WTC11 (cell line): ENCODE measurements at regions not wholly inside any gene's neighbourhood (a gene's known extent, or its start where the extent isn't known, plus 50 kb on each side); places are given as distances from the start of the nearest gene placed in this dataset.

Experiments
- ATAC-seq: fragments of 200-7000 bp; cut with Tn5 transposase; 2 replicates; pipeline ENCODE4 v1.10.0; 2021; ENCODE audit warnings: mild to moderate bottlenecking, moderate library complexity
- CTCF ChIA-PET: fragments of 300-600 bp; sonication (Branson Sonifier 250); formaldehyde crosslinking; loops from one replicate; lab custom pipeline; 2021; ENCODE audit warnings: antibody characterized with exemption; lab: Charles Lee
- POLR2A ChIA-PET: fragments of 350-600 bp; sonication (Branson Sonifier 250); formaldehyde crosslinking; loops from one replicate; lab custom pipeline; 2021; ENCODE audit warnings: antibody characterized with exemption; lab: Charles Lee
- DNase-seq: peaks from one replicate; pipeline ENCODE4 v3.0.0; 2021; ENCODE audit warnings: low spot score
- H3K27ac Mint-ChIP-seq: 2 replicates; pipeline ENCODE4 v1.8.0; 2021; ENCODE audit warnings: mixed read lengths
- H3K27me3 Mint-ChIP-seq: 2 replicates; pipeline ENCODE4 v1.8.0; 2021; ENCODE audit warnings: low read depth, mild to moderate bottlenecking, moderate library complexity, mixed read lengths
- H3K36me3 Mint-ChIP-seq: 2 replicates; pipeline ENCODE4 v1.8.0; 2021; ENCODE audit warnings: mixed read lengths
- H3K4me1 Mint-ChIP-seq: 2 replicates; pipeline ENCODE4 v1.8.0; 2022; ENCODE audit warnings: mixed read lengths
- H3K4me3 Mint-ChIP-seq: 2 replicates; pipeline ENCODE4 v1.8.0; 2021; ENCODE audit warnings: mild to moderate bottlenecking, moderate library complexity, mixed read lengths
- H3K9me3 Mint-ChIP-seq: 2 replicates; pipeline ENCODE4 v1.8.0; 2021; ENCODE audit warnings: mixed read lengths
- CREM ChIP-seq: sonication (generic); formaldehyde crosslinking; IDR thresholded peaks from 2 replicates; pipeline ENCODE4 v1.8.1; 2022; ENCODE audit warnings: mild to moderate bottlenecking, missing genetic modification reagents, moderate library complexity
- E2F5 ChIP-seq: sonication (generic); formaldehyde crosslinking; IDR thresholded peaks from 2 replicates; pipeline ENCODE4 v1.8.1; 2022; ENCODE audit warnings: mild to moderate bottlenecking, moderate library complexity, missing genetic modification reagents
- ETV6 ChIP-seq: sonication (generic); formaldehyde crosslinking; IDR thresholded peaks from 2 replicates; pipeline ENCODE4 v1.8.1; 2022; ENCODE audit warnings: mild to moderate bottlenecking, missing genetic modification reagents
- FOXP1 ChIP-seq: sonication (generic); formaldehyde crosslinking; IDR thresholded peaks from 2 replicates; pipeline ENCODE4 v1.8.0; 2022; ENCODE audit warnings: missing genetic modification reagents, mild to moderate bottlenecking, moderate library complexity, borderline replicate concordance
- GTF2I ChIP-seq: fragments of 250-450 bp; sonication (Bioruptor Pico); conservative IDR thresholded peaks from 2 replicates; pipeline ENCODE4 v1.4.0; 2021; ENCODE audit warnings: mild to moderate bottlenecking
- HMGXB4 ChIP-seq: sonication (generic); formaldehyde crosslinking; IDR thresholded peaks from 2 replicates; pipeline ENCODE4 v1.8.1; 2023; ENCODE audit warnings: mild to moderate bottlenecking, moderate library complexity, missing genetic modification reagents
- NFE2L1 ChIP-seq: sonication (generic); formaldehyde crosslinking; IDR thresholded peaks from 2 replicates; pipeline ENCODE4 v1.8.1; 2023; ENCODE audit warnings: missing genetic modification reagents
- NFYB ChIP-seq: sonication (generic); formaldehyde crosslinking; conservative IDR thresholded peaks from 2 replicates; pipeline ENCODE4 v1.8.0; 2022; ENCODE audit warnings: low read depth, missing genetic modification reagents
- NR2C2 ChIP-seq: sonication (generic); formaldehyde crosslinking; IDR thresholded peaks from 2 replicates; pipeline ENCODE4 v1.8.0; 2022; ENCODE audit warnings: mild to moderate bottlenecking, missing genetic modification reagents
- SP1 ChIP-seq: sonication (generic); formaldehyde crosslinking; conservative IDR thresholded peaks from 2 replicates; pipeline ENCODE4 v1.8.1; 2022; ENCODE audit warnings: missing genetic modification reagents
- STAT6 ChIP-seq: sonication (generic); formaldehyde crosslinking; conservative IDR thresholded peaks from 2 replicates; pipeline ENCODE4 v1.8.1; 2023; ENCODE audit warnings: mild to moderate bottlenecking, low read depth, missing genetic modification reagents, moderate library complexity
- TEAD4 ChIP-seq: sonication (generic); formaldehyde crosslinking; IDR thresholded peaks from 2 replicates; pipeline ENCODE4 v1.8.0; 2022; ENCODE audit warnings: mild to moderate bottlenecking, missing genetic modification reagents
- ZBTB21 ChIP-seq: sonication (generic); formaldehyde crosslinking; IDR thresholded peaks from 2 replicates; pipeline ENCODE4 v1.8.1; 2023; ENCODE audit warnings: mild to moderate bottlenecking, missing genetic modification reagents, borderline replicate concordance
- ZNF121 ChIP-seq: sonication (generic); formaldehyde crosslinking; IDR thresholded peaks from 2 replicates; pipeline ENCODE4 v1.8.0; 2023; ENCODE audit warnings: missing genetic modification reagents
- TF ChIP-seq, protein P1 (sequence below): sonication (generic); formaldehyde crosslinking; IDR thresholded peaks from 2 replicates; pipeline ENCODE4 v1.8.1; 2023; ENCODE audit warnings: mild to moderate bottlenecking, missing genetic modification reagents, moderate library complexity
- TF ChIP-seq, protein P2 (sequence below): sonication (generic); formaldehyde crosslinking; IDR thresholded peaks from 2 replicates; pipeline ENCODE4 v1.8.0; 2022; ENCODE audit warnings: mild to moderate bottlenecking, missing genetic modification reagents
- TF ChIP-seq, protein P3 (sequence below): sonication (generic); formaldehyde crosslinking; IDR thresholded peaks from 2 replicates; pipeline ENCODE4 v1.8.0; 2023; ENCODE audit warnings: mild to moderate bottlenecking, missing genetic modification reagents
- TF ChIP-seq, protein P4 (sequence below): fragments of 250-450 bp; sonication (Bioruptor Pico); conservative IDR thresholded peaks from 2 replicates; pipeline ENCODE4 v1.9.0; 2021; ENCODE audit warnings: mild to moderate bottlenecking

- peaks cover 3% of the 10 kb centered on the region; the same call in 1 of the 2 replicates for H3K9me3 Mint-ChIP-seq
- no peak for DNase-seq
- peaks cover 13% of the 10 kb centered on the region for H3K27me3 Mint-ChIP-seq
- CTCF ChIA-PET = interaction anchor here (0.7 kb wide), 3 partner anchors 73 to 1319 kb away, joined by 3 to 4 read pairs (median 4); no protein-coding TSS in a partner anchor
- TF ChIP-seq, protein P1, sequence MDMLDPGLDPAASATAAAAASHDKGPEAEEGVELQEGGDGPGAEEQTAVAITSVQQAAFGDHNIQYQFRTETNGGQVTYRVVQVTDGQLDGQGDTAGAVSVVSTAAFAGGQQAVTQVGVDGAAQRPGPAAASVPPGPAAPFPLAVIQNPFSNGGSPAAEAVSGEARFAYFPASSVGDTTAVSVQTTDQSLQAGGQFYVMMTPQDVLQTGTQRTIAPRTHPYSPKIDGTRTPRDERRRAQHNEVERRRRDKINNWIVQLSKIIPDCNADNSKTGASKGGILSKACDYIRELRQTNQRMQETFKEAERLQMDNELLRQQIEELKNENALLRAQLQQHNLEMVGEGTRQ = no peak
- TF ChIP-seq, protein P2, sequence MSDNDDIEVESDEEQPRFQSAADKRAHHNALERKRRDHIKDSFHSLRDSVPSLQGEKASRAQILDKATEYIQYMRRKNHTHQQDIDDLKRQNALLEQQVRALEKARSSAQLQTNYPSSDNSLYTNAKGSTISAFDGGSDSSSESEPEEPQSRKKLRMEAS (CRISPR knock-in tag) = no peak
- TF ChIP-seq, protein P3, sequence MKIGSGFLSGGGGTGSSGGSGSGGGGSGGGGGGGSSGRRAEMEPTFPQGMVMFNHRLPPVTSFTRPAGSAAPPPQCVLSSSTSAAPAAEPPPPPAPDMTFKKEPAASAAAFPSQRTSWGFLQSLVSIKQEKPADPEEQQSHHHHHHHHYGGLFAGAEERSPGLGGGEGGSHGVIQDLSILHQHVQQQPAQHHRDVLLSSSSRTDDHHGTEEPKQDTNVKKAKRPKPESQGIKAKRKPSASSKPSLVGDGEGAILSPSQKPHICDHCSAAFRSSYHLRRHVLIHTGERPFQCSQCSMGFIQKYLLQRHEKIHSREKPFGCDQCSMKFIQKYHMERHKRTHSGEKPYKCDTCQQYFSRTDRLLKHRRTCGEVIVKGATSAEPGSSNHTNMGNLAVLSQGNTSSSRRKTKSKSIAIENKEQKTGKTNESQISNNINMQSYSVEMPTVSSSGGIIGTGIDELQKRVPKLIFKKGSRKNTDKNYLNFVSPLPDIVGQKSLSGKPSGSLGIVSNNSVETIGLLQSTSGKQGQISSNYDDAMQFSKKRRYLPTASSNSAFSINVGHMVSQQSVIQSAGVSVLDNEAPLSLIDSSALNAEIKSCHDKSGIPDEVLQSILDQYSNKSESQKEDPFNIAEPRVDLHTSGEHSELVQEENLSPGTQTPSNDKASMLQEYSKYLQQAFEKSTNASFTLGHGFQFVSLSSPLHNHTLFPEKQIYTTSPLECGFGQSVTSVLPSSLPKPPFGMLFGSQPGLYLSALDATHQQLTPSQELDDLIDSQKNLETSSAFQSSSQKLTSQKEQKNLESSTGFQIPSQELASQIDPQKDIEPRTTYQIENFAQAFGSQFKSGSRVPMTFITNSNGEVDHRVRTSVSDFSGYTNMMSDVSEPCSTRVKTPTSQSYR (CRISPR knock-in tag) = no peak
- TF ChIP-seq, protein P4, sequence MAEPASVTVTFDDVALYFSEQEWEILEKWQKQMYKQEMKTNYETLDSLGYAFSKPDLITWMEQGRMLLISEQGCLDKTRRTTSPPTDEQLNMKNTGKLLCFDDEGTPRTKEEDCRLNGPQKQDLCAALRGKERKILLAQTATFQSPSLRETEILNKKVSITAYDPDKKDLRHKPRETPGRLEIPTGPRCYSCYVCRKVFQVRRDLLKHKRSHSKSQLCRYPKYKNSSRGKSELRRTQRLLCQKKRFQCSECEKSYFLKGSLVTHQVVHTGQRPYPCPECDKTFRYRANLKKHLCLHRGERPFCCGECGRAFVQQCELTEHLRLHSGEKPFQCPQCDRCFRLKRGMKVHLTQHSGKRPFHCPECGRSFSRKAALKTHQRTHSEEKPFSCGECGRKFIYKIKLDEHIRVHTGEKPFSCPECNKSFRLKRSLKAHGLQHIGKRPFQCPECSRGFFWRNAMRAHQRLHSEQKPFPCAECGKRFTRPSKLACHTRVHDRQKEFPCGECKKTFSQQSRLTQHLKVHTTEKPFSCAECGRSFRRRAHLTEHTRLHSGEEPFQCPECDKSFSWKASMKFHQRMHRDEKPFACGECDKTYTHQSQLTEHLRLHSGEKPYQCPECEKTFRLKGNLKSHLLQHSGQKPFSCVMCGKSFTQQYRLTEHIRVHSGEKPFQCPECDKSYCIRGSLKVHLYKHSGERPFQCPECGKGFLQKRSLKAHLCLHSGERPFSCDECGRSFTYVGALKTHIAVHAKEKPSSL (CRISPR knock-in tag) = no peak
- TF ChIP-seq E2F5 (CRISPR knock-in tag) (no peak), SP1 (no peak)
- TF ChIP-seq, all 79 proteins: peak for 0
- no peak overlapping the region for H3K27ac Mint-ChIP-seq
- no peaks in the 10 kb centered on the region for H3K36me3 Mint-ChIP-seq
- POLR2A ChIA-PET = no interaction called here
- H3K4me1 Mint-ChIP-seq = peaks cover 21% of the 10 kb centered on the region
- no peak overlapping the region for H3K4me3 Mint-ChIP-seq
- ATAC-seq = no peak
Measured at GRCh38 chr7:26584326-26584725, 280.1 kb downstream of the SKAP2 start.

GRCh38 chr7:26584987-26585665 lies 279.3 kb downstream of the SKAP2 start:
- DNase-seq (no peak), ATAC-seq (no peak)
- no peaks in the 10 kb centered on the region for H3K36me3 Mint-ChIP-seq
- H3K27me3 Mint-ChIP-seq = peaks cover 12% of the 10 kb centered on the region
- no peaks in the 10 kb centered on the region for H3K9me3 Mint-ChIP-seq
- TF ChIP-seq TEAD4 (CRISPR knock-in tag) = no peak
- TF ChIP-seq ETV6 (CRISPR knock-in tag) = no peak
- no peak for TF ChIP-seq NR2C2 (CRISPR knock-in tag)
- no peak for TF ChIP-seq NFE2L1
- TF ChIP-seq, protein P4 (CRISPR knock-in tag) = no peak
- no peak for TF ChIP-seq HMGXB4
- TF ChIP-seq GTF2I (CRISPR knock-in tag) = no peak
- no peak for TF ChIP-seq ZBTB21 (CRISPR knock-in tag)
- no peak for TF ChIP-seq NFYB (CRISPR knock-in tag)
- no peak for TF ChIP-seq STAT6 (CRISPR knock-in tag)
- TF ChIP-seq CREM = no peak
- no peak for TF ChIP-seq FOXP1 (CRISPR knock-in tag)
- no peak for TF ChIP-seq ZNF121
- no peak overlapping the region for H3K27ac Mint-ChIP-seq
- POLR2A ChIA-PET = no interaction called here
- peaks cover 21% of the 10 kb centered on the region for H3K4me1 Mint-ChIP-seq
- CTCF ChIA-PET = no interaction called here
- H3K4me3 Mint-ChIP-seq = no peak overlapping the region
